Tibial nerve (tissue), 4 donors: ENCODE measurements at regions not wholly inside any gene's neighbourhood (a gene's known extent, or its start where the extent isn't known, plus 50 kb on each side); places are given as distances from the start of the nearest gene placed in this dataset.

Experiments used
- DNase-seq, 2 donors: peaks; one replicate each; pipeline ENCODE4 v3.0.0-alpha.2; 2019; ENCODE audit warnings: low spot score in 2 of 2
- H3K27ac ChIP-seq, 4 donors: fragments of 200-600 bp; sonication (generic) in 3 of 4; one replicate each; pipeline ENCODE4 v1.5.1; 2017 to 2019; ENCODE audit warnings: mild to moderate bottlenecking in 1 of 4
- H3K27me3 ChIP-seq, 2 donors: fragments of 200-600 bp; sonication (generic) in 1 of 2; one replicate each; pipeline versions ENCODE4 v1.5.1 to v1.6.0; 2017 to 2019
- H3K36me3 ChIP-seq, 3 donors: fragments of 200-600 bp; sonication (generic); one replicate each; pipeline ENCODE4 v1.5.1; 2018 to 2019
- H3K4me1 ChIP-seq, 4 donors: fragments of 200-600 bp; sonication (generic) in 3 of 4; one replicate each; pipeline ENCODE4 v1.5.1; 2017 to 2019
- H3K4me3 ChIP-seq, 4 donors: fragments of 200-600 bp; sonication (generic) in 3 of 4; one replicate each; pipeline ENCODE4 v1.5.1; 2017 to 2019; ENCODE audit warnings: mild to moderate bottlenecking in 1 of 4, moderate library complexity in 1 of 4
- H3K9me3 ChIP-seq, 4 donors: fragments of 200-600 bp; sonication (generic) in 3 of 4; one replicate each; pipeline ENCODE4 v1.5.1; 2017 to 2019
- EP300 ChIP-seq, 2 donors: sonication (generic); formaldehyde crosslinking; IDR thresholded peaks; one replicate each; pipeline ENCODE4 v1.6.1; 2017; ENCODE audit warnings: antibody characterized with exemption in 2 of 2, mild to moderate bottlenecking in 1 of 2
- POLR2A ChIP-seq, 2 donors: fragments of 450-650 bp; IDR thresholded peaks; one replicate each; pipeline ENCODE4 v1.6.1; 2017; ENCODE audit warnings: antibody characterized with exemption in 2 of 2, mild to moderate bottlenecking in 2 of 2, moderate library complexity in 2 of 2
- WGBS, 2 donors: methylation state at CpG; one replicate each; pipeline ENCODE4 v1.1.5; 2018; 5-methylcytosine and 5-hydroxymethylcytosine counted together
- TF ChIP-seq, protein P1 (sequence below), 5 experiments: fragments of 200-600 bp in 3 of 5; fragments of 450-650 bp in 2 of 5; sonication (generic) in 3 of 5; IDR thresholded peaks; one replicate each; pipeline ENCODE4 v1.5.1; 2016 to 2019; ENCODE audit warnings: antibody characterized with exemption in 5 of 5, mild to moderate bottlenecking in 3 of 5, moderate library complexity in 2 of 5

DNA sequence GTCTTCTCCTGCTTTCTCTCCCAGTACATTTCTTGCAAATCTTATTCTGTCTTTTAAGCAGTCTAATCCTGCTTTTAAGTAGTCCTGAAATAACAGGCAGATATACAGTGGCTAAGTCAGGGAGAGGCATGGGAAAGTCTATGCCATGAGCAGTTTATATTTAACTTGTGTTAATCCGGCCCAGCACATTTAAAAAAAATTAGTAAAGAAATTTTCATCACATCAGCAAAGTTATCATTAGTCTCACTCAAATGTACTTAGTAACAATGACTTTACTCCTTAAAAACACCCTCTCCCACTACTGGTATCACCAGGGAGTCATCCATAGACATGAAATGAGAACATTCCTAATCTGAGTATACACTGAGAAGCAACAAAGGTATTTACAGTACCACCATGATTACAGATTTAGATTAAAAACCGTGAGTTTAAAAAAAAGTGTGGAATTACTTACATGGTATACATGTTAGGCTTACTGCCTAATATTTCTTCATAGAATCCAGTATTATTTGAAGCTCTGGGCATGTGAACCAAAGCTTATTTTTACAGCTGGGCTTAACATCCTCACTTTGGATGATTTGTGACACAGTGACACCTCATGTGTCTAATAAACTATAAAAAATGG, 75.9 kb upstream of the DAB2 start:
- 66 to 73% methylated on average over 2 of the region's 2 CpGs for WGBS, 2 donors
- TF ChIP-seq, protein P1, sequence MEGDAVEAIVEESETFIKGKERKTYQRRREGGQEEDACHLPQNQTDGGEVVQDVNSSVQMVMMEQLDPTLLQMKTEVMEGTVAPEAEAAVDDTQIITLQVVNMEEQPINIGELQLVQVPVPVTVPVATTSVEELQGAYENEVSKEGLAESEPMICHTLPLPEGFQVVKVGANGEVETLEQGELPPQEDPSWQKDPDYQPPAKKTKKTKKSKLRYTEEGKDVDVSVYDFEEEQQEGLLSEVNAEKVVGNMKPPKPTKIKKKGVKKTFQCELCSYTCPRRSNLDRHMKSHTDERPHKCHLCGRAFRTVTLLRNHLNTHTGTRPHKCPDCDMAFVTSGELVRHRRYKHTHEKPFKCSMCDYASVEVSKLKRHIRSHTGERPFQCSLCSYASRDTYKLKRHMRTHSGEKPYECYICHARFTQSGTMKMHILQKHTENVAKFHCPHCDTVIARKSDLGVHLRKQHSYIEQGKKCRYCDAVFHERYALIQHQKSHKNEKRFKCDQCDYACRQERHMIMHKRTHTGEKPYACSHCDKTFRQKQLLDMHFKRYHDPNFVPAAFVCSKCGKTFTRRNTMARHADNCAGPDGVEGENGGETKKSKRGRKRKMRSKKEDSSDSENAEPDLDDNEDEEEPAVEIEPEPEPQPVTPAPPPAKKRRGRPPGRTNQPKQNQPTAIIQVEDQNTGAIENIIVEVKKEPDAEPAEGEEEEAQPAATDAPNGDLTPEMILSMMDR (IDR thresholded peaks at IDR 0.05): no peak
- TF ChIP-seq POLR2A (IDR thresholded peaks at IDR 0.05) (no peak), EP300 (IDR thresholded peaks at IDR 0.05) (no peak)
- peaks cover 0 to 53% (median 13%) of the 10 kb centered on the region in 4 donors for H3K4me1 ChIP-seq

DNA sequence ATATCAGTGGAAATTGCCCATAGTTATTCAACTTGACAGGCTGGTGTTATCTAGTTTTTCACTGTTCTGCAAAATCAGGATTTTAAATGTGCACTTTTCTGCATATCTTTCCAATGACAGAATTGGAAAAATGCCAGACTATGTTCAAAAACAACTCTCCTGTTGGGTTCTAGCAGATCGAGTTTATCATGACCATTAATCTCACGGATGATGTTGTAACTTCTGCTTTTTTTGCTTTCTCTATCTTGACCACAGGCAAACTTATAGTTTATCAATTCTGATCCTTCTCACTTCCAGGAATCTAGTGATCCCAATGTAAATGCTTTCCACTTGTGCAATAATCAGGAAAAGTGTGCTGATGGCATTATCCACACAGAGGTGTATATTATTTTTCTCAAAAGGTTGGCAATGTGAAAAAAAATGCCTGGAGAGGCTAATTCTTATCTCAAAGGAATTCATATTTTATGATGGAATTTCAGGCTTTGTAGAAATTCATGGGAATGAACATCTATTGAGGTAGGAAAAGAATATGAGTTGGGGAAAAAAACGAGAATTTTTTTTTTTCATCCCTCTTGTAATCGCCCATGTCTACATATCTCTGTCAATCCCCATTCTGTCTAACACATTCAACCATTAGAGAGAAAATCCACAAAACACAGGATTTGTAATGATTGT, 73.6 kb upstream of the DAB2 start:
- WGBS, 2 donors: 54 to 55% methylated on average over 4 of the region's 4 CpGs
- Histone ChIP-seq H3K36me3 (no peaks in the 10 kb centered on the region), H3K4me1 (peaks cover 0 to 65% (median 12%) of the 10 kb centered on the region in 4 donors), H3K27me3 (no peaks in the 10 kb centered on the region), H3K4me3 (no peak overlapping the region), H3K27ac (no peak overlapping the region), H3K9me3 (no peaks in the 10 kb centered on the region)
- TF ChIP-seq POLR2A (IDR thresholded peaks at IDR 0.05) (no peak), EP300 (IDR thresholded peaks at IDR 0.05) (no peak)
- TF ChIP-seq, protein P1 (IDR thresholded peaks at IDR 0.05): no peak
- no peak for DNase-seq

More for the DNA sequence above, 75.9 kb upstream of the DAB2 start:
- no peak for DNase-seq
- no peaks in the 10 kb centered on the region for H3K9me3 ChIP-seq
- no peak overlapping the region for H3K4me3 ChIP-seq
- H3K27me3 ChIP-seq: no peaks in the 10 kb centered on the region
- H3K36me3 ChIP-seq: no peaks in the 10 kb centered on the region
- no peak overlapping the region for H3K27ac ChIP-seq

DNA sequence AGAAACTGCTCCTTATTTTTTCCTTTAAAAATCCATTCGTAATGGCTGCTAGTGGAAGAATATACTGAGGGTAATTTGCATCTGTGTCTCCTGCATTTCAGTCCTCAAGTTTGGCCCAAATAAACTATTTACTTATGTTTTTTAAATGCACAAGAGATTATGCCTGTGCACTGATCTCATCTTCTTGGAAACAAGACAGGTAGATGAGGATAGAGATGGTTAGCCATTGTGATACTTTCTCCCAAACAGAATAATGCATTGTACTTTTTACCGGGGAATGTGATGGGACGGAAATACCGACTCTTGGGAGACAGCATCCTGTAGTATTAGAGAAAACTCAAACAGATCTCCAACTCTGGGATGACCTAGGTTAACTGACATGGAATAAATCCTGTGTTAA, 72.5 kb upstream of the DAB2 start:
- TF ChIP-seq EP300 (IDR thresholded peaks at IDR 0.05) (no peak), POLR2A (IDR thresholded peaks at IDR 0.05) (no peak)
- TF ChIP-seq, protein P1 (IDR thresholded peaks at IDR 0.05): no peak
- no peak for DNase-seq
- no peaks in the 10 kb centered on the region for H3K27me3 ChIP-seq

DNA sequence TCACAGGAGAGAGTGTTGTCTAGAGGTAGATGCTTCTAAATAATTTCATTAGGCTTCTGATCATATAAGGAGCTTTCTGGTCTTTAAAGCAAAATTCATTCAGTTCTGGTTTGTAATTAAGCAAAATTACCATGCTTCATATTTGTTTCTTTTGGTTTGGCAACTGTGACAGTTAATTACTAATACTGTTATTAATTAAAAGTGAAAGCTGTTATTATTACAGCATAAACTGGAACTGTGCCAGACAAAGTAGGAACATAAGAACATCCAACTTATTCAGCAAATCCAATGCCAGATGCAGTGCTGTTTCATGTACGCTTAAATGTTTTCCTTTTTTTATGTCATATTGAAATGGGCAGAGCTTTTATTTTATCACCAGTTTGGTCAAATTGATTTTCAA, 70.4 kb upstream of the DAB2 start:
- Histone ChIP-seq H3K9me3 (peaks cover 0 to 14% (median 3%) of the 10 kb centered on the region in 4 donors), H3K36me3 (no peaks in the 10 kb centered on the region), H3K4me3 (no peak overlapping the region), H3K27ac (no peak overlapping the region), H3K4me1 (peaks cover 0 to 33% (median 3%) of the 10 kb centered on the region in 4 donors), H3K27me3 (no peaks in the 10 kb centered on the region)
- no peak for DNase-seq
- WGBS, 2 donors: 43 to 46% methylated on average over 1 of the region's 1 CpG
- TF ChIP-seq, protein P1 (IDR thresholded peaks at IDR 0.05): no peak
- TF ChIP-seq POLR2A (IDR thresholded peaks at IDR 0.05) (no peak), EP300 (IDR thresholded peaks at IDR 0.05) (no peak)

More for the DNA sequence above, 72.5 kb upstream of the DAB2 start:
- H3K9me3 ChIP-seq: no peaks in the 10 kb centered on the region
- WGBS, 2 donors: 81% methylated on average over 4 of the region's 4 CpGs
- no peaks in the 10 kb centered on the region for H3K36me3 ChIP-seq
- H3K27ac ChIP-seq: no peak overlapping the region
- no peak overlapping the region for H3K4me3 ChIP-seq
- H3K4me1 ChIP-seq: peaks cover 0 to 54% (median 7%) of the 10 kb centered on the region in 4 donors

DNA sequence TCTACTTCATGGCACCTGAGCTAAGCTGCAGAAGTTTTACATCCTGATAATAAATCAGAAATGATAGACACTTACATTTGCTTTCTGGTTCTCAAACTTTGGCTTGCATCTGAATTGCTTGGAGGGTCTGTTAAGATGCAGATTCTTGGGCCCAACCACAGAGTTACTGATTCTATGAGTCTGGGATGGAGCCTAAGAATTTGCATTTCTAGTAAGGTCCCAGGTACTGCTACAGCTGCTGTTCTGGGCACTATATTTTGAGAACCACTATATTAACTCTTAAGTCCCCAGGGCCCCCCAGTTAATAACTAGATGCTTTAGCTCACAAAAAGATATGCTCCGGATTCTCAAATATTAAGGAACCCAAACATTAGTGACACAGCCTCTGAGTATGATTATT, 69.8 kb upstream of the DAB2 start:
- peaks cover 0 to 20% (median 3%) of the 10 kb centered on the region in 4 donors for H3K9me3 ChIP-seq
- WGBS, 2 donors: 81% methylated on average over 1 of the region's 1 CpG
- TF ChIP-seq EP300 (IDR thresholded peaks at IDR 0.05) (no peak), POLR2A (IDR thresholded peaks at IDR 0.05) (no peak)
- TF ChIP-seq, protein P1 (IDR thresholded peaks at IDR 0.05): no peak
- peak overlapping the region in 1 of 4 donors; percentile 42 for H3K27ac ChIP-seq
- no peak overlapping the region for H3K4me3 ChIP-seq
- no peaks in the 10 kb centered on the region for H3K36me3 ChIP-seq
- H3K27me3 ChIP-seq: no peaks in the 10 kb centered on the region
- DNase-seq: no peak
- peaks cover 0 to 32% (median 3%) of the 10 kb centered on the region in 4 donors for H3K4me1 ChIP-seq
